ENCODE measurements at regions not wholly inside any gene's neighbourhood (a gene's known extent, or its start where the extent isn't known, plus 50 kb on each side); places are given as distances from the start of the nearest gene placed in this dataset.

DNA sequence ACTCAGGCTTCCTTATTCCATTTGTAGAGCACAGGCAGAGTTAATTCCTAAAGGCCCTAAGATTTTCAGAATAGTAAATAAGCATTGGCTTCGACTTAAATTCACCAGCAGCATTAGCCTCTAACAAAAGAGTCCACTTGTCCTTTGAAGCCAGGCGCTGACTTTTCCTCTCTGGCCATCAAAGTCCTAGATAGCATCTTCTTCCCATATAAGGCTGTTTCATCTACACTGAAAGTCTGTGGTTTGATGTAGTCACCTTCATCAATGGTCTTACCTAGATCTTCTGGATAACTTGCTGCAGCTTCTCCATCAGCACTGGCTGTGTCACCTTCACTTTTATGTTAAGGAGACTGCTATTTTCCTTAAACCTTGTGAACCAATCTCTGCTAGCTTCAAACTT is 118.3 kb upstream of the SOX6 start:
- Histone ChIP-seq H3K9ac (ENCODE audit: extremely low read depth, insufficient read length, low read length) (no peak overlapping the region), H2BK120ac (ENCODE audit: low read depth, low read length, poor library complexity, severe bottlenecking) (no peak overlapping the region), H3K18ac (ENCODE audit: insufficient read length, low read depth, low read length) (no peak overlapping the region), H3K4me1 (ENCODE audit: insufficient read depth, low read length) (no peaks in the 10 kb centered on the region), H3K27ac (ENCODE audit: insufficient read length, low read depth, low read length) (no peak overlapping the region), H3K79me1 (ENCODE audit: insufficient read depth, low read depth, low read length, poor library complexity, severe bottlenecking) (no peaks in the 10 kb centered on the region), H3K27me3 (ENCODE audit: insufficient read depth, low read length) (no peaks in the 10 kb centered on the region), H3K14ac (ENCODE audit: insufficient read depth, low read length) (no peak overlapping the region), H3K56ac (ENCODE audit: insufficient read length, low read depth, low read length) (no peak overlapping the region), H4K8ac (replicated peaks; ENCODE audit: insufficient read length, low read depth, low read length) (no peak overlapping the region), H3K4ac (ENCODE audit: low read depth, low read length) (no peak overlapping the region), H3K23me2 (ENCODE audit: insufficient read length, low read depth, low read length, poor library complexity, severe bottlenecking) (no peaks in the 10 kb centered on the region), H2AFZ (ENCODE audit: low read length) (no peak overlapping the region), H4K91ac (ENCODE audit: insufficient read length, low read depth, low read length) (no peak overlapping the region), H2BK20ac (ENCODE audit: low read depth, low read length, poor library complexity, severe bottlenecking) (no peak overlapping the region), H4K20me1 (ENCODE audit: control insufficient read depth, insufficient read depth, insufficient read length) (no peaks in the 10 kb centered on the region), H2BK15ac (ENCODE audit: low read depth, low read length) (no peak overlapping the region), H3K23ac (ENCODE audit: insufficient read length, low read depth, low read length) (no peak overlapping the region), H2BK12ac (ENCODE audit: insufficient read length, low read depth, low read length) (no peak overlapping the region), H2AK5ac (ENCODE audit: insufficient read length, low read length) (no peak overlapping the region), H3T11ph (ENCODE audit: low read length) (no peak overlapping the region), H3K9me3 (ENCODE audit: control insufficient read depth, low read depth, low read length) (no peaks in the 10 kb centered on the region), H2BK5ac (ENCODE audit: insufficient read length, low read length) (no peak overlapping the region), H3K79me2 (ENCODE audit: insufficient read depth, low read length) (no peaks in the 10 kb centered on the region), H3K4me2 (ENCODE audit: insufficient read depth, insufficient read length, low read length) (no peak overlapping the region), H4K5ac (ENCODE audit: insufficient read length, low read depth, low read length) (no peak overlapping the region)
- TF ChIP-seq, protein P1, sequence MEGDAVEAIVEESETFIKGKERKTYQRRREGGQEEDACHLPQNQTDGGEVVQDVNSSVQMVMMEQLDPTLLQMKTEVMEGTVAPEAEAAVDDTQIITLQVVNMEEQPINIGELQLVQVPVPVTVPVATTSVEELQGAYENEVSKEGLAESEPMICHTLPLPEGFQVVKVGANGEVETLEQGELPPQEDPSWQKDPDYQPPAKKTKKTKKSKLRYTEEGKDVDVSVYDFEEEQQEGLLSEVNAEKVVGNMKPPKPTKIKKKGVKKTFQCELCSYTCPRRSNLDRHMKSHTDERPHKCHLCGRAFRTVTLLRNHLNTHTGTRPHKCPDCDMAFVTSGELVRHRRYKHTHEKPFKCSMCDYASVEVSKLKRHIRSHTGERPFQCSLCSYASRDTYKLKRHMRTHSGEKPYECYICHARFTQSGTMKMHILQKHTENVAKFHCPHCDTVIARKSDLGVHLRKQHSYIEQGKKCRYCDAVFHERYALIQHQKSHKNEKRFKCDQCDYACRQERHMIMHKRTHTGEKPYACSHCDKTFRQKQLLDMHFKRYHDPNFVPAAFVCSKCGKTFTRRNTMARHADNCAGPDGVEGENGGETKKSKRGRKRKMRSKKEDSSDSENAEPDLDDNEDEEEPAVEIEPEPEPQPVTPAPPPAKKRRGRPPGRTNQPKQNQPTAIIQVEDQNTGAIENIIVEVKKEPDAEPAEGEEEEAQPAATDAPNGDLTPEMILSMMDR (conservative IDR thresholded peaks at IDR 0.05) = no peak
- no peaks in the 10 kb centered on the region for H3K9me3 Mint-ChIP-seq
- no peak for DNase-seq
- H3K4me1 Mint-ChIP-seq = peaks cover 9 to 12% of the 10 kb centered on the region in 2 experiments
- peaks cover 2% of the 10 kb centered on the region; the same call in 1 of the 2 replicates for H3K27me3 Mint-ChIP-seq (ENCODE audit: low read depth)
- no peak overlapping the region for H3K4me3 Mint-ChIP-seq
- H3K36me3 Mint-ChIP-seq (ENCODE audit: insufficient read depth in 1 of 3, low read depth in 3 of 3) = no peaks in the 10 kb centered on the region
- no peak overlapping the region for H3K27ac Mint-ChIP-seq
- WGBS (ENCODE audit: extremely low coverage, insufficient read length, low lambda C conversion rate) = no CpG with 5 or more reads among the region's 2 CpGs

Measured in H9 (cell line).